ENCODE measurements at regions not wholly inside any gene's neighbourhood (a gene's known extent, or its start where the extent isn't known, plus 50 kb on each side); places are given as distances from the start of the nearest gene placed in this dataset.

- TF ChIP-seq, protein P1, sequence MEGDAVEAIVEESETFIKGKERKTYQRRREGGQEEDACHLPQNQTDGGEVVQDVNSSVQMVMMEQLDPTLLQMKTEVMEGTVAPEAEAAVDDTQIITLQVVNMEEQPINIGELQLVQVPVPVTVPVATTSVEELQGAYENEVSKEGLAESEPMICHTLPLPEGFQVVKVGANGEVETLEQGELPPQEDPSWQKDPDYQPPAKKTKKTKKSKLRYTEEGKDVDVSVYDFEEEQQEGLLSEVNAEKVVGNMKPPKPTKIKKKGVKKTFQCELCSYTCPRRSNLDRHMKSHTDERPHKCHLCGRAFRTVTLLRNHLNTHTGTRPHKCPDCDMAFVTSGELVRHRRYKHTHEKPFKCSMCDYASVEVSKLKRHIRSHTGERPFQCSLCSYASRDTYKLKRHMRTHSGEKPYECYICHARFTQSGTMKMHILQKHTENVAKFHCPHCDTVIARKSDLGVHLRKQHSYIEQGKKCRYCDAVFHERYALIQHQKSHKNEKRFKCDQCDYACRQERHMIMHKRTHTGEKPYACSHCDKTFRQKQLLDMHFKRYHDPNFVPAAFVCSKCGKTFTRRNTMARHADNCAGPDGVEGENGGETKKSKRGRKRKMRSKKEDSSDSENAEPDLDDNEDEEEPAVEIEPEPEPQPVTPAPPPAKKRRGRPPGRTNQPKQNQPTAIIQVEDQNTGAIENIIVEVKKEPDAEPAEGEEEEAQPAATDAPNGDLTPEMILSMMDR (IDR thresholded peaks at IDR 0.05) = no peak
- TF ChIP-seq POLR2A (IDR thresholded peaks at IDR 0.05) = no peak
These were observed 116.7 kb upstream of the MRPS22 start for GRCh38 chr3:139227165-139227564.

All from sigmoid colon (tissue), 3 donors.